IPS DF 6.9 (cell line): ENCODE measurements at regions not wholly inside any gene's neighbourhood (a gene's known extent, or its start where the extent isn't known, plus 50 kb on each side); places are given as distances from the start of the nearest gene placed in this dataset.

Experiments
- DNase-seq: peaks from one replicate; pipeline ENCODE4 v3.0.0-alpha.2; 2013; ENCODE audit warnings: low read depth, low spot score
- H3K27ac ChIP-seq: one replicate; pipeline ENCODE4 v1.5.1; 2013; ENCODE audit warnings: low read length, control low read depth
- H3K27me3 ChIP-seq: 2 replicates; pipeline ENCODE4 v1.6.1; 2013; ENCODE audit warnings: mild to moderate bottlenecking, low read length; ENCODE audit not compliant: control insufficient read depth, insufficient read depth
- H3K36me3 ChIP-seq: 2 replicates; pipeline ENCODE4 v1.6.1; 2013; ENCODE audit warnings: low read length; ENCODE audit not compliant: control insufficient read depth, insufficient read depth
- H3K4me1 ChIP-seq: 2 replicates; pipeline ENCODE4 v1.6.1; 2013; ENCODE audit warnings: low read length; ENCODE audit not compliant: control insufficient read depth, insufficient read depth
- H3K4me3 ChIP-seq: 2 replicates; pipeline ENCODE4 v1.5.1; 2013; ENCODE audit warnings: mild to moderate bottlenecking, low read length
- H3K9me3 ChIP-seq: 2 replicates; pipeline ENCODE4 v1.6.1; 2013; ENCODE audit warnings: low read length, inconsistent platforms; ENCODE audit not compliant: control insufficient read depth, insufficient read depth
- WGBS: extraction: QIAGEN DNeasy Blood & Tissue Kit; methylation state at CpG from one replicate; pipeline ENCODE4 v1.1.7; 2013; ENCODE audit warnings: mixed read lengths, missing lambda C conversion rate; ENCODE audit not compliant: insufficient read length, insufficient coverage; 5-methylcytosine and 5-hydroxymethylcytosine counted together

DNA sequence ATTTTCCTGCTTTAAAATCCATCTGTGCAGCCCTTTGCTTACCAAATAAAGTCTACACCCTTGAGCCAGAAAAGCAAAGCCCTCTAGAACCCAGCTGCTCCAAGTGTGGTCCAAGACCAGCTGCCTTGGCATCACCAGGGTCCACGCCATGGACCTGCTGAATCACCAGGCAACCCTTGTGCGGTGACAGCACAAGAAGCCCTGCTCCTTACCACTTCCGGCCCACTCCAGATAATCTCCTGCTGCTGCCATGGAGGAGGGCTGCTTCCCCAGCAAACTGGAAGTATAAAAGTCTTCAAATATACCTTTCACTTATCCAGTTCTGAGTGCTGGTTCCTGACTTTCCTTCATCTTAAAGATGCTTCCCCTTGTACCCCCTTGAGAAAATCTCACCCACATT, 106.0 kb upstream of the PKDCC start:
- H3K27me3 ChIP-seq, result no peaks in the 10 kb centered on the region
- DNase-seq, result no peak
- no peak overlapping the region for H3K27ac ChIP-seq
- H3K4me3 ChIP-seq, result no peak overlapping the region
- peaks cover 10% of the 10 kb centered on the region for H3K4me1 ChIP-seq
- no CpG with 5 or more reads among the region's 3 CpGs for WGBS
- no peaks in the 10 kb centered on the region for H3K9me3 ChIP-seq
- H3K36me3 ChIP-seq, result no peaks in the 10 kb centered on the region

DNA sequence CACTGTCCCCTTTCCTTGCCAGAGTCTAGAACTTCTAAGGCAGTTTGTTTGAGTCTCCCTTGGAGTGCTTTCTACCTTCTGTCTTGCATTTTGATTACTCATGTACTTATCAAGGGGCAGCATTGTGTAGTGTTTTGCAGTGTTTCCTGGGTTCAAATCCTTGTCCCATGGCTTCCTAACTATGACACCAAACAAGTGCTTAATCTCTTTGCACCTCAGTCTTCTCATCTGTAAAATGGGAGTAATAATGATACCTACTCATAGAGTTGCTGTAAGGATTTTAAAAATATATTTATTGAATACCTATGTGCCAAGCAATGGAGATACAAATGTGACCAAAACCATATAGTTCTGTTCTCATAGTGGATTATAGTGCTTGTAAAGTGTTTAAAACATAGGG, 105.5 kb upstream of the PKDCC start:
- no peak overlapping the region for H3K4me3 ChIP-seq
- H3K4me1 ChIP-seq, result peaks cover 10% of the 10 kb centered on the region
- no peak overlapping the region for H3K27ac ChIP-seq
- H3K36me3 ChIP-seq, result no peaks in the 10 kb centered on the region
- no peaks in the 10 kb centered on the region for H3K27me3 ChIP-seq
- H3K9me3 ChIP-seq, result no peaks in the 10 kb centered on the region
- no peak for DNase-seq

DNA sequence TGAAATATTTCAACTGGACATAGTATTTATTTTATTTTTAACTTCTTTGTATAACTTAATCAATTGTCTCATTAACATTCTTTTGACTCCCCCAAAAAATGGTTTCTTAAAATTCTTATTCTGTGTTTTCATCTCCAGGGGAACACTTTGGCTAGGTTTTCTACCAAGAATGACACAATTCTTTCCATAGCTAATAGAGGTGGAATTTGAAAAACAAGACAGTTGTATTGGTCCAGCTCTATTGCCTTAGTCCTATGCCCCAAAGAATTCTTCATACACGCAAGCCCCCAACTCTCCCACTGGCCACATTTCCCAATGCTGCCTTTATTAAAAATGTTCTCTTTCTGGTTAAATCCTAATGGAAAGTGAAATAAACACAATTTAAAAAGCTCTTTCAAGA, 104.7 kb upstream of the PKDCC start:
- Histone ChIP-seq H3K27ac (no peak overlapping the region), H3K4me1 (peaks cover 13% of the 10 kb centered on the region), H3K36me3 (no peaks in the 10 kb centered on the region), H3K9me3 (no peaks in the 10 kb centered on the region), H3K27me3 (no peaks in the 10 kb centered on the region), H3K4me3 (no peak overlapping the region)
- no peak for DNase-seq
- WGBS, result no CpG with 5 or more reads among the region's 1 CpG

DNA sequence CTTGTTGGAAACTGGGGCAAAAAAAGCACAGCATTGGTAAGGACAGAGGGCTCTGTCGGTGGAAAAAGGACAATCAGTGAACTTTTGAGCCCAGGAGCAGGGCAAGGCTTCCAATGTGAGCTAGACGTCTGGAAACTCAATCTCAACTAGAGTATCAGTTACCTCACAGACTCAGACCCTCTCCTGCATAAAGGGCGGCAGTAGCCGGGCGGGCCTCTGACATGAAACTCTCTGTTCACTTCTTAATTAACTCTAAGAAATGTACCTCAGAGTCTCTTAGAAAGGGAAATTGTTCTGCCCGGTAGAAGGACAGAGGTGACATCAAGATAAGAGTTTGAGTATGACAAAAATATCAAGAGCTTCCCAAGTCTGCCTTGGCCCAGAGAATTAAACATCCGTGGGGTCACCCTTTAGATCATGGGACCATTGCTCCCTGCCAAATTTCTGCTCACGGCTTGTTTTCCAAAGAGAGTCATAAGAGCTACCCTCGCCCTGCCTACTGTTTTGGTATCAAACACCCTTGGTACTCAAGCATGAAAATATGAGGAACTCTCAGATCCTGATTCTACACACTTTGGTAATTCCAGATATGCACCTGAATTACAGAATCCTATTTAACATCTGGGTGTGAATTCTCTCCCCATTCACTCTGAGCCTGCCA, 103.5 kb upstream of the PKDCC start:
- peaks cover 12% of the 10 kb centered on the region; the same call in 1 of the 2 replicates for H3K4me1 ChIP-seq
- WGBS, result no CpG with 5 or more reads among the region's 9 CpGs
- no peaks in the 10 kb centered on the region for H3K36me3 ChIP-seq

DNA sequence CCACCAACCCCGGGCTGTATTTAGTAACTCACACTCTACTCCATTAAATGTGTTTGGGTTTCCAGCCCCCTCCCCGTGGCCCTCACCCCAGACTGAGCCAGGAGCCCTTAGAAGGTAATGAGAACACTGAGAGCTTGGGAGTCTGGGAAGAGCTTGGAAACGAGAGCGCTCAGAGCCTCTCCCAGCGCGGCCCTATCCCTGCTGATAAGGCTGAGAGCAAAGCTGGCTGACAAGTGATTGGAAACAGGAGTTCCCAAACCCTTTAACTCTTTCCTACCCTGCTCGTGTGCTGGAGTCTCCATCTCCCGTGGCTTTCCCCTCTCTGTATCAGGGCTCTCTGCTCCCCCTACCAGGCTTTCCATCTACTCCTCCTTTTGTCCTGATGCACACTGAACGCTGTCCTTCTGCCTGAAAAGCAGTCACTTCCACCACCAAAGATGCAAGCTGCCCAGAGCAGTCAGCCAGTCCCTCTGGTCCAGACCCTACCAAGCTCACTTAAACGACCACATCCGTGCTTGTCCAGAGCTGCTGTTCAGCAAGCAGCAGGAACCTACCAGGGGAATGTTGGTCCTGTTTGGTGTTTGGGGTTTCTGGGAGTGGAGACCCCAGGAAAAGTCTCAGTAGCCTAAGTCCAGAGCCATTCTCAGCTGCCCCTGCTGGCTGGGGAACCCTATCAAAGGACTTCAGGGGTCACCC, 100.0 kb upstream of the PKDCC start:
- Histone ChIP-seq H3K27ac (no peak overlapping the region), H3K27me3 (no peaks in the 10 kb centered on the region), H3K36me3 (no peaks in the 10 kb centered on the region), H3K4me3 (no peak overlapping the region), H3K4me1 (peaks cover 15% of the 10 kb centered on the region; the same call in 1 of the 2 replicates), H3K9me3 (no peaks in the 10 kb centered on the region)
- WGBS, result no CpG with 5 or more reads among the region's 11 CpGs
- DNase-seq, result no peak

More for the DNA sequence above, 103.5 kb upstream of the PKDCC start:
- Histone ChIP-seq H3K27ac (no peak overlapping the region), H3K4me3 (no peak overlapping the region), H3K9me3 (no peaks in the 10 kb centered on the region), H3K27me3 (no peaks in the 10 kb centered on the region)
- DNase-seq, result no peak

DNA sequence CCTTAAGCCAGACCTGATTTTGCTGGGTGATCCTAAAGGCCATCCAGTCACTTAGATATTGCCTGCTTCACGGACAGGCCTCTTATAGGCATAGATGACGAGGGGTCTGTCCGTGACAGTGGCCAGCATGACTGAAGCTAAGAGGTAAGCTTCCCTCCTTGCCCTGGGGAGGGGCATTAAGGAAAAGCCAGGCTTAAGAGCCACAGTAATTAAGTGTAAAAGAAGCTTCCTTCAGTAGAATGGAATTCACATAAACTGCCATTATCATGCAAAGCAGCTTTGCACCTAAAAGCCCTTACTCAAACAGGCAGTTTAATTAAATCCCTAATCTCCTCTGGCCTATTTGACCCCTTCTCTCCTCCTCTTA, 99.4 kb upstream of the PKDCC start:
- H3K27me3 ChIP-seq, result no peaks in the 10 kb centered on the region
- H3K4me1 ChIP-seq, result peaks cover 15% of the 10 kb centered on the region; the same call in 1 of the 2 replicates
- no peak overlapping the region for H3K27ac ChIP-seq
- no peaks in the 10 kb centered on the region for H3K36me3 ChIP-seq
- DNase-seq, result no peak
- H3K4me3 ChIP-seq, result no peak overlapping the region
- no peaks in the 10 kb centered on the region for H3K9me3 ChIP-seq
- WGBS, result no CpG with 5 or more reads among the region's 3 CpGs

DNA sequence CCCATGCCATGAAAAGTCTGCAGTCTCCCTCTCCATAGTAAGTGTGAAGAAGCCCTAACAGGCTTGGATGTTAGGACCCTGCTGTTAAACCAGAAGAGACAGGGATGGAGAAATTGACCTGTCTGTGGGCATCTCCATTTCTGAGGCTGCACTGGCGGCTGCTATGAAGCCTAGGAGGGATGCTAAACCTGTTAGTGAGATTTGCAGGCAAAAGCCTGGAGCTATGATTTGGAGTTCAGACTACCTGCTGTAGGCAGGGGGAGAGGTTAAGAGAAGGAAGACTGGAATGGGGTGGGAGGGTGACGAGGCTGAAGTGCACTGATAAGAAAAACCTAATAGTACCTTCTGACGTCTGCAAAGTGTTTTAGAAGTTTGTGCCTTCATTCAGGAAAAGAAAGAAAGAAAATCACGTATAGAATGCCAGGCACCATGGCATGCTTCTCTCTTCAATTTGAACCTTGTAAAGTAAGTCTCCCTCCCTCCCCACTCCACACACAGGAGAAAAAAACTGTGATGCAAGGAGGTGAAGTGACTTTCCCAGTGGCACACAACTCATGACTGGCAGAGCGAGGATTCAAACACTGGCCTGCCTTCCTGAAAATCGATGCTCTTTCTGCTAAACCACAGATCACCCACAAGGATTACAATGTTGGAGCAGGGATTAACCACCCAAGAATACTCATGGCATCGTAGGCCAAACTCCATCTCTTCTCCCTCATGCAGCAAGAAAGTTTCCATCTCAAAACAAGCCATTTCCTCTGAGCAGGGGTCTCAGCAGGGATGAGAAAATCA, 98.5 kb upstream of the PKDCC start:
- H3K4me1 ChIP-seq, result peaks cover 15% of the 10 kb centered on the region; the same call in 1 of the 2 replicates
- no peaks in the 10 kb centered on the region for H3K36me3 ChIP-seq
- H3K27ac ChIP-seq, result no peak overlapping the region
- DNase-seq, result no peak
- H3K27me3 ChIP-seq, result no peaks in the 10 kb centered on the region
- WGBS, result no CpG with 5 or more reads among the region's 7 CpGs
- no peaks in the 10 kb centered on the region for H3K9me3 ChIP-seq
- H3K4me3 ChIP-seq, result no peak overlapping the region

DNA sequence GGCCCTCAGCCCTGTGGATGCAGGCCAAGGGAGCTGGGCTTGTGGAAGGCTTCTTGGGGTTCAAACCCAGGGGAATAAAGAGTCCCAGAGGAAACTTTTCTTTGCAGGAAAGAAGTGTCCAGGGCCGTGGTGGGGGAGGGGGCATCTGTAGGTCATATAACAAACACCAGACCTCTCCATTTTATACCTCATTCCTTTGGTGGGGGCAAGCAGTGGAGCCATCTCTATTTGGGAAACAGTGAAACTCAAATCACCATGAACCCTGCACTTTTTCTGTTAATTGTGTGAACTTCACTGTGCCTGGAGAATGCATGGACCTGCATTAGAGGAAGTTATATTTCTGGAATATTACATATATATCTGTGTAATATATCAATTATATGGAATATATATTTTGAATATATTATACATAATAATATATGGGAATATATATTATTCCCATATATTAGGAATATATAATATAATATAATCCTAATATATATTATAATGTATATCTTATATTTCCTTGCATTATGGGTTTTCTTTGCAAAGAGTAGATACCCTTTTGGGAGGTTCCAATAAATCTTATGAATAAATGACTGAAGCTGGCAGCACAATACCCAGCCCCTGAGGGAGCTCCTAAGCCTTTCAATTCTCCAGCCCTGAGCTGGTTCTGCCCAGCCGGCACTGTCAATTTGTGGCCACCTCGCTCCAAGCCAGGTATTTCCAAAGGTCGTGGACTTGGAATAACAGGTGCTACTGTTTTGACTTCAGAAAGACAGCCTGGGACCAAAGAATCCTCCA, 97.7 kb upstream of the PKDCC start:
- no peak overlapping the region for H3K27ac ChIP-seq
- H3K27me3 ChIP-seq, result no peaks in the 10 kb centered on the region
- no peak for DNase-seq
- H3K4me3 ChIP-seq, result no peak overlapping the region
- WGBS, result no CpG with 5 or more reads among the region's 4 CpGs
- H3K4me1 ChIP-seq, result peaks cover 15% of the 10 kb centered on the region
- H3K9me3 ChIP-seq, result no peaks in the 10 kb centered on the region
- no peaks in the 10 kb centered on the region for H3K36me3 ChIP-seq

DNA sequence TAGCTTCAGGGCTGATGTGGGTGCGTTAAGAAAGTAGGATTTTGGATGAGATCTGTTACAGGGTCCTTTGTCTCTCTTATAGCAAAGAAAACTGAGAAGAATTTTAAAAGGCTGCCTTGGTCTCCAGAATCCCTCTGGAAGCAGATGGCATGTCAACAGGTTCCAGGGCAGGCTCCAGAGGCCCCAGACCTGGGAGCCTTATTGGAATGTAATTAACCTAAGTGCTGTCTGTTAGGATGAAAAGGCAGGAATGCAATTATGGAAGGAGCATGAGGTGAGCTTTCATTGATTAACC, 97.2 kb upstream of the PKDCC start:
- H3K4me3 ChIP-seq, result no peak overlapping the region
- no CpG with 5 or more reads among the region's 1 CpG for WGBS

More for the DNA sequence above, 97.2 kb upstream of the PKDCC start:
- no peak overlapping the region for H3K27ac ChIP-seq
- H3K4me1 ChIP-seq, result peaks cover 15% of the 10 kb centered on the region
- DNase-seq, result no peak
- H3K36me3 ChIP-seq, result no peaks in the 10 kb centered on the region
- no peaks in the 10 kb centered on the region for H3K27me3 ChIP-seq
- H3K9me3 ChIP-seq, result no peaks in the 10 kb centered on the region
